ENCODE measurements at regions not wholly inside any gene's neighbourhood (a gene's known extent, or its start where the extent isn't known, plus 50 kb on each side); places are given as distances from the start of the nearest gene placed in this dataset.

DNA sequence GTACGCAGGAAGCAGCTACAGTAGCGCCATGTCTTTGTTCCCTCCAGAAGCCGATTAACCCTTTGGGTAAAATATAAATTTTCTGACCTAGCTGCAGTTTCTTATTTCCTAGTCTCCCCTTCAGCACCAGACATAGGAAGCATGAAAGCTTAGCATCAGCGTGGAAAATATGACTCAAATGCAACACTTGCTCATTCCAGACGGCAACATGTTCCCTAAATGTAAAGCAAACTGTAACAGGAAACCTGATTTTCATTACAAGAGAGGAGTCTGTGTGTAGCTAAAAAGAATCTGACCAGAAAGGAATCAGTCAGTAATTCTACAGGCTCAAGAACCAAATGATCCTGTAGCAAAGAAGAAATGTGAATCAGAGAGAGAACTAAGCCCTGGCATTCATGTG lies 219.2 kb downstream of the C7orf25 start:
- TF ChIP-seq EZH2 (IDR thresholded peaks at IDR 0.05; ENCODE audit: borderline replicate concordance, insufficient read depth, low read length, poor library complexity, severe bottlenecking) (no peak), EP300 (conservative IDR thresholded peaks at IDR 0.05; ENCODE audit: poor library complexity, severe bottlenecking) (no peak), POLR2AphosphoS5 (IDR thresholded peaks at IDR 0.05) (no peak)
- TF ChIP-seq, protein P1, sequence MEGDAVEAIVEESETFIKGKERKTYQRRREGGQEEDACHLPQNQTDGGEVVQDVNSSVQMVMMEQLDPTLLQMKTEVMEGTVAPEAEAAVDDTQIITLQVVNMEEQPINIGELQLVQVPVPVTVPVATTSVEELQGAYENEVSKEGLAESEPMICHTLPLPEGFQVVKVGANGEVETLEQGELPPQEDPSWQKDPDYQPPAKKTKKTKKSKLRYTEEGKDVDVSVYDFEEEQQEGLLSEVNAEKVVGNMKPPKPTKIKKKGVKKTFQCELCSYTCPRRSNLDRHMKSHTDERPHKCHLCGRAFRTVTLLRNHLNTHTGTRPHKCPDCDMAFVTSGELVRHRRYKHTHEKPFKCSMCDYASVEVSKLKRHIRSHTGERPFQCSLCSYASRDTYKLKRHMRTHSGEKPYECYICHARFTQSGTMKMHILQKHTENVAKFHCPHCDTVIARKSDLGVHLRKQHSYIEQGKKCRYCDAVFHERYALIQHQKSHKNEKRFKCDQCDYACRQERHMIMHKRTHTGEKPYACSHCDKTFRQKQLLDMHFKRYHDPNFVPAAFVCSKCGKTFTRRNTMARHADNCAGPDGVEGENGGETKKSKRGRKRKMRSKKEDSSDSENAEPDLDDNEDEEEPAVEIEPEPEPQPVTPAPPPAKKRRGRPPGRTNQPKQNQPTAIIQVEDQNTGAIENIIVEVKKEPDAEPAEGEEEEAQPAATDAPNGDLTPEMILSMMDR (IDR thresholded peaks at IDR 0.05; ENCODE audit: poor library complexity, severe bottlenecking), result no peak

Data from neural cell (in vitro differentiated cells).